ENCODE measurements at regions not wholly inside any gene's neighbourhood (a gene's known extent, or its start where the extent isn't known, plus 50 kb on each side); places are given as distances from the start of the nearest gene placed in this dataset.

GRCh38 chr2:6664332-6665061 lies 201.2 kb downstream of the CMPK2 start:
- no peak for TF ChIP-seq CTCF (IDR thresholded peaks at IDR 0.05)
- no peak for TF ChIP-seq POLR2A (IDR thresholded peaks at IDR 0.05)

All from Peyer's patch (tissue), 4 donors.